Sigmoid colon (tissue), 4 donors: ENCODE measurements at regions not wholly inside any gene's neighbourhood (a gene's known extent, or its start where the extent isn't known, plus 50 kb on each side); places are given as distances from the start of the nearest gene placed in this dataset.

ENCODE experiments used
- CTCF ChIP-seq, 4 experiments: fragments of 450-650 bp in 3 of 4; fragments of 200-600 bp in 1 of 4; IDR thresholded peaks; one replicate each; pipeline ENCODE4 v1.5.1; 2016 to 2019; ENCODE audit warnings: antibody characterized with exemption in 4 of 4, mild to moderate bottlenecking in 3 of 4, moderate library complexity in 2 of 4
- EP300 ChIP-seq, 4 donors: sonication (generic); formaldehyde crosslinking; IDR thresholded peaks; one replicate each; pipeline ENCODE4 v1.6.1; 2017; ENCODE audit warnings: antibody characterized with exemption in 4 of 4
- POLR2AphosphoS5 ChIP-seq, 4 donors: sonication (generic); formaldehyde crosslinking; IDR thresholded peaks; one replicate each; pipeline ENCODE4 v1.6.1; 2017; ENCODE audit warnings: antibody characterized with exemption in 4 of 4

- TF ChIP-seq CTCF (IDR thresholded peaks at IDR 0.05) (no peak), POLR2AphosphoS5 (IDR thresholded peaks at IDR 0.05) (no peak), EP300 (IDR thresholded peaks at IDR 0.05) (no peak)
Measured at GRCh38 chr13:80072231-80072630, 268.7 kb downstream of the SPRY2 start.
